AG10803 (cell line): ENCODE measurements at regions not wholly inside any gene's neighbourhood (a gene's known extent, or its start where the extent isn't known, plus 50 kb on each side); places are given as distances from the start of the nearest gene placed in this dataset.

Experiments used
- DNase-seq: peaks from one replicate; pipeline ENCODE4 v3.0.0; 2010; ENCODE audit warnings: low read depth
- H3K4me3 ChIP-seq: 2 replicates; pipeline ENCODE4 v1.5.1; 2011; ENCODE audit warnings: mild to moderate bottlenecking, low read length, control low read depth
- TF ChIP-seq, protein P1 (sequence below): conservative IDR thresholded peaks from 2 replicates; pipeline ENCODE4 v1.5.1; 2011; ENCODE audit warnings: mild to moderate bottlenecking, low read length, control low read depth, inconsistent platforms

- TF ChIP-seq, protein P1, sequence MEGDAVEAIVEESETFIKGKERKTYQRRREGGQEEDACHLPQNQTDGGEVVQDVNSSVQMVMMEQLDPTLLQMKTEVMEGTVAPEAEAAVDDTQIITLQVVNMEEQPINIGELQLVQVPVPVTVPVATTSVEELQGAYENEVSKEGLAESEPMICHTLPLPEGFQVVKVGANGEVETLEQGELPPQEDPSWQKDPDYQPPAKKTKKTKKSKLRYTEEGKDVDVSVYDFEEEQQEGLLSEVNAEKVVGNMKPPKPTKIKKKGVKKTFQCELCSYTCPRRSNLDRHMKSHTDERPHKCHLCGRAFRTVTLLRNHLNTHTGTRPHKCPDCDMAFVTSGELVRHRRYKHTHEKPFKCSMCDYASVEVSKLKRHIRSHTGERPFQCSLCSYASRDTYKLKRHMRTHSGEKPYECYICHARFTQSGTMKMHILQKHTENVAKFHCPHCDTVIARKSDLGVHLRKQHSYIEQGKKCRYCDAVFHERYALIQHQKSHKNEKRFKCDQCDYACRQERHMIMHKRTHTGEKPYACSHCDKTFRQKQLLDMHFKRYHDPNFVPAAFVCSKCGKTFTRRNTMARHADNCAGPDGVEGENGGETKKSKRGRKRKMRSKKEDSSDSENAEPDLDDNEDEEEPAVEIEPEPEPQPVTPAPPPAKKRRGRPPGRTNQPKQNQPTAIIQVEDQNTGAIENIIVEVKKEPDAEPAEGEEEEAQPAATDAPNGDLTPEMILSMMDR = no peak
- DNase-seq = no peak
- no peak overlapping the region for H3K4me3 ChIP-seq
Measured at GRCh38 chr17:68790492-68790891, 164.7 kb downstream of the ABCA8 start.

GRCh38 chr17:68789203-68789962 lies 165.8 kb downstream of the ABCA8 start:
- DNase-seq = no peak
- no peak overlapping the region for H3K4me3 ChIP-seq
- TF ChIP-seq, protein P1 = no peak

GRCh38 chr17:68785565-68786486 lies 169.4 kb downstream of the ABCA8 start:
- H3K4me3 ChIP-seq = no peak overlapping the region
- no peak for DNase-seq
- TF ChIP-seq, protein P1 = peak; percentile 23; the same call in 1 of the 2 replicates

DNA sequence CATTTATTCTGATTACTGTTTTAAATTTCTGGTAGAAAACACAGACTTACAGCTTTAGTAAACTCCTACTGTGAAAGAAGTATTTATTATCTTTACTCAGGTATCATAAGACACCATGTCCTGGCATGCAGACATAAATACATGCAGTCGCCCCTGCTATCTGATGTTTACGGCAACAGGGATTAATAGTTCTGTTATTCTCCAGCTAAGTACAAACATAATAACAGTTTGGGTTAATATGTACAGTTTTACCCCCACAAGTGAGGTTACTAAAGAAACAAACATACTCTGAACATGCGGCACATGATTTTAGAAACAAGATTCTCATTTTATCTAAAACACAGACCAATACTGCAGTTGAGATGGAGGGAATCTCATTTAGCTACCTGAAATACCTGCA lies 170.8 kb downstream of the ABCA8 start:
- TF ChIP-seq, protein P1 = no peak
- H3K4me3 ChIP-seq = no peak overlapping the region
- DNase-seq = no peak

DNA sequence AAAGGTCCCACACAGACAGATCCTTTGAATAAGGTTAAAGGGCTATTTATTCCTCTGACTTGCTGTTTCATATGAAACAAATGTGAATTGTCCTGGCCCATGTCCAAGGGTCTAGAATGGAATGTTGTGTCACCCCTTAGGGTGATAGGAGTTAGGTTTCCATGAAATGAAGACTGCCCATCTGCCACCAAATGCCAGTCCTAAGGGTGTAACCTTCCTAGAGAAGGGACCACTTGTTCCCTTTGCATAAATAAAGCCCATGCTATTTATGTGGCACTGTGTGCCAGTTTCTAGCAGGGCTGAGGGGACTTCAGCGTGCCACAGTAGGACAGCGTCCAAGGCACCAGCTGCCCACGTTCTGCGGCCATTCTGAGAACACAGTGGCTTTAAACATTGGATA lies 171.3 kb downstream of the ABCA8 start:
- no peak for DNase-seq
- TF ChIP-seq, protein P1 = no peak
- H3K4me3 ChIP-seq = no peak overlapping the region

- H3K4me3 ChIP-seq = no peak overlapping the region
- TF ChIP-seq, protein P1 = no peak
- DNase-seq = peak; percentile 100
Measured at GRCh38 chr17:68782789-68783188, 172.4 kb downstream of the ABCA8 start.
